GM21528 (cell line): ENCODE measurements at regions not wholly inside any gene's neighbourhood (a gene's known extent, or its start where the extent isn't known, plus 50 kb on each side); places are given as distances from the start of the nearest gene placed in this dataset.
"Not testable (repeated sequence)": the region's sequence is repeated elsewhere in the genome, so short reads cannot be mapped to it uniquely, and the experiment has no call there.

Experiments
- ATAC-seq: cut with Tn5 transposase; IDR thresholded peaks from one replicate; pipeline ENCODE4 v1.9.1; 2021; ENCODE audit warnings: mild to moderate bottlenecking, moderate library complexity; ENCODE audit not compliant: unreplicated experiment, low FRiP score

- ATAC-seq = no peak
Measured at GRCh38 chr2:7368211-7368610, 451.0 kb downstream of the RNF144A start.

- ATAC-seq = no peak
Measured at GRCh38 chr2:7373156-7373555, 455.9 kb downstream of the RNF144A start.

- no peak for ATAC-seq
Measured at GRCh38 chr2:7375901-7376300, 458.7 kb downstream of the RNF144A start.

- ATAC-seq = no peak
Measured at GRCh38 chr2:7377916-7378569, 460.8 kb downstream of the RNF144A start.

GRCh38 chr2:7378591-7378990, 461.4 kb downstream of the RNF144A start:
- no peak for ATAC-seq

- no peak for ATAC-seq
Measured at GRCh38 chr2:7379799-7380198, 462.6 kb downstream of the RNF144A start.

GRCh38 chr2:7384773-7385349, 467.6 kb downstream of the RNF144A start:
- no peak for ATAC-seq

GRCh38 chr2:7390311-7390710, 473.1 kb downstream of the RNF144A start:
- not testable (repeated sequence) for ATAC-seq

- ATAC-seq = no peak
Measured at GRCh38 chr2:7392076-7392787, 475.0 kb downstream of the RNF144A start.

- ATAC-seq = no peak
Measured at GRCh38 chr2:7394195-7394594, 477.0 kb downstream of the RNF144A start.

- no peak for ATAC-seq
Measured at GRCh38 chr2:7400628-7401027, 483.4 kb downstream of the RNF144A start.

- no peak for ATAC-seq
Measured at GRCh38 chr2:7403092-7403775, 486.0 kb downstream of the RNF144A start.

GRCh38 chr2:7405861-7406715, 488.9 kb downstream of the RNF144A start:
- ATAC-seq = no peak

GRCh38 chr2:7407001-7407400, 489.8 kb downstream of the RNF144A start:
- ATAC-seq = no peak

- no peak for ATAC-seq
Measured at GRCh38 chr2:7407906-7408680, 490.9 kb downstream of the RNF144A start.

- ATAC-seq = no peak
Measured at GRCh38 chr2:7411691-7412090, 494.5 kb downstream of the RNF144A start.

GRCh38 chr2:7417845-7418742, 500.9 kb downstream of the RNF144A start:
- no peak for ATAC-seq

GRCh38 chr2:7419186-7419585, 502.0 kb downstream of the RNF144A start:
- no peak for ATAC-seq
